HEK293 (cell line): ENCODE measurements at regions not wholly inside any gene's neighbourhood (a gene's known extent, or its start where the extent isn't known, plus 50 kb on each side); places are given as distances from the start of the nearest gene placed in this dataset.

ENCODE experiments used
- CTCF ChIA-PET: fragments of 350-600 bp; formaldehyde crosslinking; extraction: SDS; loops from one replicate; lab custom pipeline; 2021; ENCODE audit warnings: antibody characterized with exemption; lab: Yijun Ruan, JAX
- POLR2A ChIA-PET: fragments of 300-600 bp; formaldehyde crosslinking; extraction: SDS; loops from one replicate; lab custom pipeline; 2020; ENCODE audit warnings: antibody characterized with exemption, inconsistent platforms; lab: Yijun Ruan, JAX
- H3K27ac ChIP-seq: fragments of 200-500 bp; sonication (Bioruptor generic); 2 replicates; pipeline ENCODE4 v1.5.1; 2014; ENCODE audit warnings: low read depth, low read length, control low read depth, inconsistent platforms; ENCODE audit errors: extremely low read depth
- H3K36me3 ChIP-seq, 2 experiments: fragments of 200-500 bp in 1 of 2; sonication (Bioruptor generic) in 1 of 2; 1 replicate in 1 of 2; 2 replicates in 1 of 2; pipeline ENCODE4 v1.5.1; 2014 to 2017; ENCODE audit warnings: inconsistent platforms in 2 of 2, low read length in 2 of 2; ENCODE audit not compliant: control insufficient read depth in 2 of 2, insufficient read depth in 1 of 2
- H3K4me1 ChIP-seq: fragments of 200-500 bp; sonication (Bioruptor generic); 2 replicates; pipeline ENCODE4 v1.5.1; 2014; ENCODE audit warnings: mild to moderate bottlenecking, low read length, inconsistent platforms; ENCODE audit not compliant: control insufficient read depth, insufficient read depth
- H3K4me3 ChIP-seq: 2 replicates; pipeline ENCODE4 v1.5.1; 2011; ENCODE audit warnings: low read depth, mild to moderate bottlenecking, control low read depth, low read length, moderate library complexity
- H3K9me3 ChIP-seq: fragments of 200-500 bp; sonication (Bioruptor generic); 2 replicates; pipeline ENCODE4 v1.5.1; 2014; ENCODE audit warnings: low read depth, low read length, inconsistent platforms; ENCODE audit not compliant: control insufficient read depth, insufficient read depth
- GFI1B ChIP-seq: fragments of 450-650 bp; formaldehyde crosslinking; IDR thresholded peaks from 2 replicates; pipeline ENCODE4 v1.5.1; 2016; ENCODE audit warnings: missing biosample characterization, missing genetic modification characterization
- TSHZ1 ChIP-seq: fragments of 450-650 bp; formaldehyde crosslinking; IDR thresholded peaks from 2 replicates; pipeline ENCODE4 v1.5.1; 2016; ENCODE audit warnings: missing biosample characterization, missing genetic modification characterization, borderline replicate concordance
- ZBTB1 ChIP-seq: fragments of 450-650 bp; formaldehyde crosslinking; IDR thresholded peaks from 2 replicates; pipeline ENCODE4 v1.5.1; 2016; ENCODE audit warnings: missing biosample characterization, missing genetic modification characterization
- ZBTB8A ChIP-seq: fragments of 450-650 bp; formaldehyde crosslinking; IDR thresholded peaks from 2 replicates; pipeline ENCODE4 v1.5.1; 2016; ENCODE audit warnings: missing biosample characterization, missing genetic modification characterization
- ZFHX2 ChIP-seq: fragments of 450-650 bp; formaldehyde crosslinking; conservative IDR thresholded peaks from 2 replicates; pipeline ENCODE4 v1.5.1; 2016; ENCODE audit warnings: missing biosample characterization, missing genetic modification characterization
- ZNF112 ChIP-seq: fragments of 450-650 bp; formaldehyde crosslinking; IDR thresholded peaks from 2 replicates; pipeline ENCODE4 v1.5.0; 2017; ENCODE audit warnings: missing biosample characterization, missing genetic modification characterization
- ZNF398 ChIP-seq: fragments of 450-650 bp; formaldehyde crosslinking; IDR thresholded peaks from 2 replicates; pipeline ENCODE4 v1.5.1; 2017; ENCODE audit warnings: missing biosample characterization, missing genetic modification characterization
- ZNF433 ChIP-seq: fragments of 450-650 bp; formaldehyde crosslinking; IDR thresholded peaks from 2 replicates; pipeline ENCODE4 v1.5.1; 2016; ENCODE audit warnings: missing biosample characterization, missing genetic modification characterization, low read depth
- ZNF544 ChIP-seq: fragments of 450-650 bp; formaldehyde crosslinking; IDR thresholded peaks from 2 replicates; pipeline ENCODE4 v1.5.0; 2017; ENCODE audit warnings: missing biosample characterization, missing genetic modification characterization
- ZNF561 ChIP-seq: fragments of 450-650 bp; IDR thresholded peaks from 2 replicates; pipeline ENCODE4 v1.5.1; 2018; ENCODE audit warnings: missing biosample characterization, missing genetic modification characterization, borderline replicate concordance
- ZNF571 ChIP-seq: fragments of 450-650 bp; formaldehyde crosslinking; IDR thresholded peaks from 2 replicates; pipeline ENCODE4 v1.5.0; 2017; ENCODE audit warnings: missing biosample characterization, missing genetic modification characterization
- ZNF600 ChIP-seq: fragments of 450-650 bp; formaldehyde crosslinking; IDR thresholded peaks from 2 replicates; pipeline ENCODE4 v1.5.1; 2016; ENCODE audit warnings: missing biosample characterization, missing genetic modification characterization
- ZNF623 ChIP-seq: fragments of 450-650 bp; formaldehyde crosslinking; IDR thresholded peaks from 2 replicates; pipeline ENCODE4 v1.5.1; 2016; ENCODE audit warnings: missing biosample characterization, missing genetic modification characterization
- ZNF654 ChIP-seq: fragments of 450-650 bp; formaldehyde crosslinking; IDR thresholded peaks from 2 replicates; pipeline ENCODE4 v1.5.1; 2016; ENCODE audit warnings: low read depth, missing biosample characterization, missing genetic modification characterization
- ZNF776 ChIP-seq: fragments of 450-650 bp; formaldehyde crosslinking; IDR thresholded peaks from 2 replicates; pipeline ENCODE4 v1.5.0; 2017; ENCODE audit warnings: missing biosample characterization, missing genetic modification characterization, borderline replicate concordance
- ZNF843 ChIP-seq: fragments of 450-650 bp; formaldehyde crosslinking; IDR thresholded peaks from 2 replicates; pipeline ENCODE4 v1.5.1; 2016; ENCODE audit warnings: missing biosample characterization, missing genetic modification characterization
- ZSCAN18 ChIP-seq: fragments of 450-650 bp; formaldehyde crosslinking; IDR thresholded peaks from 2 replicates; pipeline ENCODE4 v1.5.1; 2016; ENCODE audit warnings: missing biosample characterization, missing genetic modification characterization
- ZSCAN4 ChIP-seq: fragments of 450-650 bp; formaldehyde crosslinking; IDR thresholded peaks from 2 replicates; pipeline ENCODE4 v1.5.1; 2017; ENCODE audit warnings: missing biosample characterization, missing genetic modification characterization

- TF ChIP-seq ZNF433 (no peak), TSHZ1 (no peak), ZNF561 (tag by site-specific recombination) (no peak), ZNF623 (tag by site-specific recombination) (no peak), ZNF571 (no peak), ZNF600 (tag by site-specific recombination) (no peak), ZSCAN18 (no peak), GFI1B (tag by site-specific recombination) (no peak), ZNF776 (tag by site-specific recombination) (no peak)
Measured at GRCh38 chr6:170164271-170164900, 126.5 kb downstream of the DLL1 start (continued).

GRCh38 chr6:170163405-170164170, 127.3 kb downstream of the DLL1 start:
- H3K27ac ChIP-seq: no peak overlapping the region
- ChIA-PET CTCF (no interaction called here), POLR2A (no interaction called here)
- no peaks in the 10 kb centered on the region for H3K4me1 ChIP-seq
- no peaks in the 10 kb centered on the region for H3K36me3 ChIP-seq
- no peak overlapping the region for H3K4me3 ChIP-seq
- TF ChIP-seq ZSCAN4 (tag by site-specific recombination): peak; percentile 98
- TF ChIP-seq ZFHX2 (tag by site-specific recombination): no peak
- H3K9me3 ChIP-seq: no peaks in the 10 kb centered on the region

- POLR2A ChIA-PET: no interaction called here
- Histone ChIP-seq H3K4me3 (no peak overlapping the region), H3K4me1 (no peaks in the 10 kb centered on the region), H3K9me3 (no peaks in the 10 kb centered on the region), H3K27ac (no peak overlapping the region), H3K36me3 (no peaks in the 10 kb centered on the region)
- CTCF ChIA-PET: no interaction called here
- TF ChIP-seq ZBTB1 (tag by site-specific recombination) (no peak), ZNF112 (tag by site-specific recombination) (no peak), ZNF544 (no peak), ZNF398 (tag by site-specific recombination) (no peak), ZNF654 (tag by site-specific recombination) (no peak), ZNF843 (no peak), ZBTB8A (tag by site-specific recombination) (no peak)
Measured at GRCh38 chr6:170162775-170163404, 128.0 kb downstream of the DLL1 start.
